SK-N-MC (cell line): ENCODE measurements at regions not wholly inside any gene's neighbourhood (a gene's known extent, or its start where the extent isn't known, plus 50 kb on each side); places are given as distances from the start of the nearest gene placed in this dataset.

Experiments used
- EZH2 ChIP-seq: fragments of 200-600 bp; sonication (generic); IDR thresholded peaks from one replicate; pipeline ENCODE4 v1.6.1; 2017; ENCODE audit warnings: antibody characterized with exemption
- FOXP2 ChIP-seq: optimal IDR thresholded peaks from 2 replicates; pipeline ENCODE3; 2011; ENCODE audit warnings: mild to moderate bottlenecking, moderate library complexity; ENCODE audit not compliant: insufficient read depth; ENCODE audit errors: extremely low read length, control extremely low read depth
- POLR2AphosphoS5 ChIP-seq: IDR thresholded peaks from 2 replicates; pipeline ENCODE4 v1.6.1; 2012; ENCODE audit warnings: mild to moderate bottlenecking, low read depth, low read length, borderline replicate concordance

DNA sequence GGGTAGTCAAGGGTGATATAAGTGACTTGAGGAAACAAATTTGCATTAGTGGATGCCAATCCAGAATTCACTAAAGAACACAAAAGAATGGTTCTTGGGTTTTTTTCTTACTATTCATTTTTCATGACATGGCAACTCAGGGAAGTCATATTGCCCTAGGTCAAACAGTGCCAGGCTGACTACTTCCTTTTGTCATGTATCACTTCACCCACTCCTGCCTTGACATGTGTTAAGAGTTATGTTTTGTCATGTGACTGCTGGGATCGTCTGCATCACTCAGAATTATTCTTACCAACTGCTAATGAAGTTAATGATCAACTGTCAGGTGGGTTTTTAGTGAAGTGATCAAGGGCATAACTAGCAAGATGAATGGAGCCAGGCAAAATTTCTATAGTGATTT, 74.2 kb downstream of the PRORP start:
- TF ChIP-seq EZH2 (no peak), POLR2AphosphoS5 (no peak), FOXP2 (no peak)
